ENCODE measurements at regions not wholly inside any gene's neighbourhood (a gene's known extent, or its start where the extent isn't known, plus 50 kb on each side); places are given as distances from the start of the nearest gene placed in this dataset.
"Not testable (repeated sequence)": the region's sequence is repeated elsewhere in the genome, so short reads cannot be mapped to it uniquely, and the experiment has no call there.

DNA sequence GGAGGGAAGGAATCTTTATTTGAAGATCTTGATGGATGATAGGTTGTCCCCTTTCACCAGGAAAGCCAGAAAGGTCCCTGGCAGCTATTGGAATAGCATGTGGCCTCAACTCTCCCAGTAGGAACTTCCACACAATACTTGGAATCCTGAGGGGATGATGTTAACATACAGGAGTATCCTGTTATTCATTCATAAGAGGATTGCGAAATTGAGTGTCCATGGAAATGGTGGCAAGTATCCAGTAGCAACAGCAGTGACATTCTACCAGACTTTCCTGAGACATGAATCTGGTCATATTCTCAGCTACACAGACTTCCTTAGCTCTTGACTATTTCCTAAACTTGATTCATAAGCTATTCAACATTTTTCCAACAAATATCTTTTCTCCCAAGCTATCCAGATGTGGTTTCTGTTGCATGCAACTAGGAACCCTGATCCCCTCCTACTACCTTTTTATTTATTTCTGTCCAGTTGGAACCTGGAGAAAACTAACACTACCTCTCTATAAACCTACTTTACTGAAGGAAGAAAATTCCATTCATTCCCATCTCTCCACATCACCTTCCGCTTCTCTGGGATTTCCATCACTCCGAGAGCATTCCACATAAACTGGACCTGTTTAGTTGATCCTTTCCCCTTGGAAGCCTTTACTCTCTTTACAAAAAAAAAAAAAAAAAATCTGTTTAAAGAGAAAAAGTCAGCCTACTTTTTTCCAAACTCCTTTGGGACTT is 101.8 kb downstream of the ANXA5 start:
- Histone ChIP-seq H3K4me3 (ENCODE audit: low read length, poor library complexity, severe bottlenecking) (no peak overlapping the region), H3K9me3 (ENCODE audit: insufficient read depth, low read depth, low read length) (no peaks in the 10 kb centered on the region), H3K79me2 (ENCODE audit: insufficient read depth, low read length) (no peaks in the 10 kb centered on the region), H4K20me1 (ENCODE audit: insufficient read depth, low read length, poor library complexity, severe bottlenecking) (no peaks in the 10 kb centered on the region), H3K9ac (ENCODE audit: low read depth, low read length, poor library complexity, severe bottlenecking) (no peak overlapping the region), H3K4me2 (ENCODE audit: low read depth, low read length, poor library complexity, severe bottlenecking) (no peak overlapping the region), H3K36me3 (ENCODE audit: insufficient read depth, low read length) (no peaks in the 10 kb centered on the region), H3K4me1 (ENCODE audit: insufficient read depth, low read length, poor library complexity, severe bottlenecking) (no peaks in the 10 kb centered on the region), H2AFZ (ENCODE audit: low read length) (no peak overlapping the region), H3K9me2 (replicated peaks; ENCODE audit: low read depth, low read length) (no peaks in the 10 kb centered on the region), H3K27me3 (ENCODE audit: insufficient read depth, low read length, poor library complexity, severe bottlenecking) (no peaks in the 10 kb centered on the region), H3F3A (ENCODE audit: low read depth) (no peaks in the 10 kb centered on the region)
- TF ChIP-seq, protein P1, sequence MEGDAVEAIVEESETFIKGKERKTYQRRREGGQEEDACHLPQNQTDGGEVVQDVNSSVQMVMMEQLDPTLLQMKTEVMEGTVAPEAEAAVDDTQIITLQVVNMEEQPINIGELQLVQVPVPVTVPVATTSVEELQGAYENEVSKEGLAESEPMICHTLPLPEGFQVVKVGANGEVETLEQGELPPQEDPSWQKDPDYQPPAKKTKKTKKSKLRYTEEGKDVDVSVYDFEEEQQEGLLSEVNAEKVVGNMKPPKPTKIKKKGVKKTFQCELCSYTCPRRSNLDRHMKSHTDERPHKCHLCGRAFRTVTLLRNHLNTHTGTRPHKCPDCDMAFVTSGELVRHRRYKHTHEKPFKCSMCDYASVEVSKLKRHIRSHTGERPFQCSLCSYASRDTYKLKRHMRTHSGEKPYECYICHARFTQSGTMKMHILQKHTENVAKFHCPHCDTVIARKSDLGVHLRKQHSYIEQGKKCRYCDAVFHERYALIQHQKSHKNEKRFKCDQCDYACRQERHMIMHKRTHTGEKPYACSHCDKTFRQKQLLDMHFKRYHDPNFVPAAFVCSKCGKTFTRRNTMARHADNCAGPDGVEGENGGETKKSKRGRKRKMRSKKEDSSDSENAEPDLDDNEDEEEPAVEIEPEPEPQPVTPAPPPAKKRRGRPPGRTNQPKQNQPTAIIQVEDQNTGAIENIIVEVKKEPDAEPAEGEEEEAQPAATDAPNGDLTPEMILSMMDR (conservative IDR thresholded peaks at IDR 0.05; ENCODE audit: low read length), result no peak
- no peak for TF ChIP-seq EZH2phosphoT487 (IDR thresholded peaks at IDR 0.05; ENCODE audit: borderline replicate concordance)

- no peak for TF ChIP-seq EZH2phosphoT487 (IDR thresholded peaks at IDR 0.05; ENCODE audit: borderline replicate concordance)
Observed at GRCh38 chr4:121593760-121594159, 103.0 kb downstream of the ANXA5 start.

DNA sequence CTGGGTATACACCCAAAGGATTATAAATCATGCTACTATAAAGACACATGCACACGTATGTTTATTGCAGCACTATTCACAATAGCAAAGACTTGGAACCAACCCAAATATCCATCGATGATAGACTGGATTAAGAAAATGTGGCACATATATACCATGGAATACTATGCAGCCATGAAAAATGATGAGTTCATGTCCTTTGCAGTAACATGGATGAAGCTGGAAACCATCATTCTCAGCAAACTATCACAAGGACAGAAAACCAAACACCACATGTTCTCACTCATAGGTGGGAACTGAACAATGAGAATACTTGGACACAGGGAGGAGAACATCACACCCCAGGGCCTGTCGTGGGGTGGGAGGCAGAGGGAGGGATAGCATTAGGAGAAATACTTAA is 104.5 kb downstream of the ANXA5 start:
- not testable (repeated sequence) for H3K4me2 ChIP-seq (ENCODE audit: low read depth, low read length, poor library complexity, severe bottlenecking); H3K27me3 ChIP-seq (ENCODE audit: insufficient read depth, low read length, poor library complexity, severe bottlenecking); H3K9me2 ChIP-seq (replicated peaks; ENCODE audit: low read depth, low read length); H3K9ac ChIP-seq (ENCODE audit: low read depth, low read length, poor library complexity, severe bottlenecking); H3K79me2 ChIP-seq (ENCODE audit: insufficient read depth, low read length); H3K36me3 ChIP-seq (ENCODE audit: insufficient read depth, low read length); H3K4me1 ChIP-seq (ENCODE audit: insufficient read depth, low read length, poor library complexity, severe bottlenecking); H3K4me3 ChIP-seq (ENCODE audit: low read length, poor library complexity, severe bottlenecking); H2AFZ ChIP-seq (ENCODE audit: low read length); H3K9me3 ChIP-seq (ENCODE audit: insufficient read depth, low read depth, low read length); H4K20me1 ChIP-seq (ENCODE audit: insufficient read depth, low read length, poor library complexity, severe bottlenecking); H3F3A ChIP-seq (ENCODE audit: low read depth)

More at GRCh38 chr4:121593760-121594159, 103.0 kb downstream of the ANXA5 start:
- no peak overlapping the region for H3K4me2 ChIP-seq (ENCODE audit: low read depth, low read length, poor library complexity, severe bottlenecking)
- no peaks in the 10 kb centered on the region for H3K9me2 ChIP-seq (replicated peaks; ENCODE audit: low read depth, low read length)
- no peaks in the 10 kb centered on the region for H3F3A ChIP-seq (ENCODE audit: low read depth)
- no peaks in the 10 kb centered on the region for H4K20me1 ChIP-seq (ENCODE audit: insufficient read depth, low read length, poor library complexity, severe bottlenecking)
- H3K9me3 ChIP-seq (ENCODE audit: insufficient read depth, low read depth, low read length), result no peaks in the 10 kb centered on the region
- no peak overlapping the region for H3K4me3 ChIP-seq (ENCODE audit: low read length, poor library complexity, severe bottlenecking)
- H3K79me2 ChIP-seq (ENCODE audit: insufficient read depth, low read length), result no peaks in the 10 kb centered on the region
- no peaks in the 10 kb centered on the region for H3K4me1 ChIP-seq (ENCODE audit: insufficient read depth, low read length, poor library complexity, severe bottlenecking)
- no peak overlapping the region for H3K9ac ChIP-seq (ENCODE audit: low read depth, low read length, poor library complexity, severe bottlenecking)
- no peak overlapping the region for H2AFZ ChIP-seq (ENCODE audit: low read length)
- H3K27me3 ChIP-seq (ENCODE audit: insufficient read depth, low read length, poor library complexity, severe bottlenecking), result no peaks in the 10 kb centered on the region
- H3K36me3 ChIP-seq (ENCODE audit: insufficient read depth, low read length), result no peaks in the 10 kb centered on the region

DNA sequence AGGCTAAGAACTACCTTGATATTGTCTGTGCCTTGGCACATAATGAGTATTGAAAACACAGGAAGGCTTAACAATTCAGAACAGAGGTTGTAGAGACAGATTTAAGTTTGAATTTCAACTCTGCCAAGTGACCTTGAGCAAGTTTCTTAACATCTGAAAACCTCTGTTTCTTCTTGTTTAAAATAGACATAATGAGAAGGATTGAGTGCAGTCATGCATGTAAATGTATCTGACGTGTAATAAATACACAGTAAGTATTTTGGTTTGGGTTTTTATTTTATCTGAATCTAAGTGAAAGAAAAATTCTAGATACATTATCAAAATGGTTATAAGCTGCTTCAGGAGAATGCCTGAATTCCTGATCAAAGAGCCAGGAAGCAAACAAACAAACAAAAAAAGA is 111.9 kb downstream of the ANXA5 start:
- no peak overlapping the region for H3K4me2 ChIP-seq (ENCODE audit: low read depth, low read length, poor library complexity, severe bottlenecking)
- TF ChIP-seq, protein P1 (conservative IDR thresholded peaks at IDR 0.05; ENCODE audit: low read length), result no peak
- no peak for TF ChIP-seq EZH2phosphoT487 (IDR thresholded peaks at IDR 0.05; ENCODE audit: borderline replicate concordance)
- H3K9me2 ChIP-seq (replicated peaks; ENCODE audit: low read depth, low read length), result no peaks in the 10 kb centered on the region
- no peak overlapping the region for H3K9ac ChIP-seq (ENCODE audit: low read depth, low read length, poor library complexity, severe bottlenecking)
- no peaks in the 10 kb centered on the region for H3K79me2 ChIP-seq (ENCODE audit: insufficient read depth, low read length)
- no peak overlapping the region for H3K4me3 ChIP-seq (ENCODE audit: low read length, poor library complexity, severe bottlenecking)
- H3K4me1 ChIP-seq (ENCODE audit: insufficient read depth, low read length, poor library complexity, severe bottlenecking), result no peaks in the 10 kb centered on the region
- H3K36me3 ChIP-seq (ENCODE audit: insufficient read depth, low read length), result no peaks in the 10 kb centered on the region
- H4K20me1 ChIP-seq (ENCODE audit: insufficient read depth, low read length, poor library complexity, severe bottlenecking), result no peaks in the 10 kb centered on the region
- no peak overlapping the region for H2AFZ ChIP-seq (ENCODE audit: low read length)
- H3F3A ChIP-seq (ENCODE audit: low read depth), result no peaks in the 10 kb centered on the region
- H3K9me3 ChIP-seq (ENCODE audit: insufficient read depth, low read depth, low read length), result no peaks in the 10 kb centered on the region
- no peaks in the 10 kb centered on the region for H3K27me3 ChIP-seq (ENCODE audit: insufficient read depth, low read length, poor library complexity, severe bottlenecking)

Measured in Loucy (cell line).